Esophagus (tissue), 2 donors: ENCODE measurements at regions not wholly inside any gene's neighbourhood (a gene's known extent, or its start where the extent isn't known, plus 50 kb on each side); places are given as distances from the start of the nearest gene placed in this dataset.

ENCODE experiments used
- H3K27ac ChIP-seq, 2 donors: one replicate each; pipeline ENCODE4 v1.5.1; 2013; ENCODE audit warnings: low read depth in 2 of 2, mild to moderate bottlenecking in 2 of 2, inconsistent platforms in 1 of 2, low read length in 1 of 2, moderate library complexity in 1 of 2
- H3K27me3 ChIP-seq, 2 donors: one replicate each; pipeline ENCODE4 v1.6.1; 2013; ENCODE audit warnings: low read length in 2 of 2, control low read depth in 1 of 2, mild to moderate bottlenecking in 1 of 2; ENCODE audit not compliant: insufficient read depth in 2 of 2, control insufficient read depth in 1 of 2
- H3K36me3 ChIP-seq, 2 donors: one replicate each; pipeline ENCODE4 v1.6.1; 2013; ENCODE audit warnings: low read length in 1 of 2; ENCODE audit not compliant: control insufficient read depth in 2 of 2, insufficient read depth in 2 of 2
- H3K4me1 ChIP-seq, 2 donors: one replicate each; pipeline ENCODE4 v1.6.1; 2013; ENCODE audit warnings: low read length in 1 of 2; ENCODE audit not compliant: control insufficient read depth in 2 of 2, insufficient read depth in 2 of 2
- H3K4me3 ChIP-seq, 2 donors: one replicate each; pipeline ENCODE4 v1.5.1; 2013; ENCODE audit warnings: low read length in 2 of 2, mild to moderate bottlenecking in 2 of 2, low read depth in 1 of 2, moderate library complexity in 1 of 2
- H3K9me3 ChIP-seq, 2 donors: one replicate each; pipeline ENCODE4 v1.6.1; 2013; ENCODE audit warnings: mild to moderate bottlenecking in 2 of 2, low read depth in 1 of 2, low read length in 1 of 2, moderate library complexity in 1 of 2; ENCODE audit not compliant: control insufficient read depth in 2 of 2, insufficient read depth in 1 of 2
- WGBS, 2 donors: extraction: QIAGEN DNeasy Blood & Tissue Kit; methylation state at CpG; one replicate each; pipeline ENCODE4 v1.1.7; 2013; 5-methylcytosine and 5-hydroxymethylcytosine counted together
- donor health status: healthy with polysubstance abuse.
- donor health status: Bipolar disorder and iron deficiency.

DNA sequence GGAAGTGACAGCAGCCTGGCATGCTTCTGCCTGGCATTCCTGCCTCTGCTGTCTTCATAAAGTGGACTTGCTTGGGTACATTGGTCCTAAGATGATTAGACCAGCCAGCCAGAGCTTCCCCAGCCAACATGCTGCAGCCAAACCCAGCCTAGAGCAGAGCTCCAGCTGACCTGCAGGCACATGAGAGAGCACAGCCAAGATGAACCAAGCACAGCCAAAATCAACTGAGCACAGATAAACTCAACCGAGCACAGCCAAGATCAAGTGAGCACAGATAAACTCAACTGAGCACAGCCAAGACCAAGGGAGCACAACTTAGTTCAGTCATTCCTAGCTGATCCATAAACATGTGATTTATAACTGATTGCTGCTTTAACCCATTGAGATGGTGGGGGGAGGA lies 266.5 kb downstream of the MSX2 start:
- WGBS, 2 donors: 45 to 50% methylated on average over 1 of the region's 1 CpG
- Histone ChIP-seq H3K36me3 (no peaks in the 10 kb centered on the region), H3K27ac (no peak overlapping the region)

DNA sequence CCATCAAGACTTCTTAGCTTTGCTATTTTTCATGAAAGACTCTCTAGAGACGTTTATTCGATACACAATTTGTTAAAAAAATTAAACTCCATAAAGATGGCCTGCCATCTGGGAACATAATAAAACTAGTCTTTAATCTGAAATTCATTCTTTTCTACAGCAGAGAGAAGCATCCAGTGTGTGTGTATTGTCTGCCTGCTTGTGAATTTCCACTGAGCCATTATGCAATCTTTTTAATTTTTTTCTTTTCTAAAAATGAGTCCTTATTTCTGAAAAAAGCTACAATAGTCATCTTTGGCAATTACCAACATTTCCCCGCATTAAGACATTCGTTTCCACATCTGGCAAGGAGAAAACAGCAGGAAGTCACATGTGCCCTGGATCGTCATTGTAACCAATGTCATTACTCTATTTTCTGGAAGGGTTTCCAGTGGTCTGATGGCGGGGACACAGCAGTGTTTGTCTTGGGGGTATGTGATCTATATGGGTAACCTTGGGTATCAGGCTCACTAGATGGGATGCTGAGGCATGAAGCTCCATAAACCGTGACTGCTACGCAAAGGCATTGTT lies 263.1 kb downstream of the MSX2 start:
- Histone ChIP-seq H3K4me1 (no peaks in the 10 kb centered on the region), H3K9me3 (peaks cover 0 to 3% of the 10 kb centered on the region in 2 donors), H3K27ac (no peak overlapping the region), H3K36me3 (no peaks in the 10 kb centered on the region), H3K4me3 (no peak overlapping the region), H3K27me3 (no peaks in the 10 kb centered on the region)
- WGBS, 2 donors: 70 to 75% methylated on average over 8 of the region's 8 CpGs

More for the DNA sequence above, 266.5 kb downstream of the MSX2 start:
- H3K4me3 ChIP-seq: no peak overlapping the region
- H3K27me3 ChIP-seq: no peaks in the 10 kb centered on the region
- no peaks in the 10 kb centered on the region for H3K4me1 ChIP-seq
- H3K9me3 ChIP-seq: peaks cover 0 to 3% of the 10 kb centered on the region in 2 donors

DNA sequence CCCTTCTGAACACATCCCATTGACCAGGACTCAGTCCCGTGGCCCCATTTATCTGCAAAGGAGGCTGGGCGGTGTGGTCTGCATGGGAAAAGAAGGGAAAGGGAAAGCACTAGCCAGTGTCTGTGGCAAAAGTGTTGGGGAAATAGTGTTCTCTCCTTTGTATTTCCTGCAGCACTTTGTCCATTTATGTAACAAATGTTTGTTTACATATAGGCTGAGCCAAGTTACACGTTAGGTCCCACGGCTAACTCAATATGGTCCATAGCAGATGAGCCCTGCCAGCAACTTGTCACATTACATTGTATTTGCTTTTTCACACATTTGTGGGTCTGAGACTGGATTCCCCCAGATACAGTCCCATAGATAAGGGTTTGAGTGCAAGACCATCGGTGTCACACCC lies 260.5 kb downstream of the MSX2 start:
- Histone ChIP-seq H3K9me3 (no peaks in the 10 kb centered on the region), H3K27me3 (peaks cover 0 to 2% of the 10 kb centered on the region in 2 donors), H3K4me3 (no peak overlapping the region), H3K27ac (no peak overlapping the region), H3K36me3 (no peaks in the 10 kb centered on the region), H3K4me1 (no peaks in the 10 kb centered on the region)
- 74 to 83% methylated on average over 5 of the region's 5 CpGs for WGBS, 2 donors

DNA sequence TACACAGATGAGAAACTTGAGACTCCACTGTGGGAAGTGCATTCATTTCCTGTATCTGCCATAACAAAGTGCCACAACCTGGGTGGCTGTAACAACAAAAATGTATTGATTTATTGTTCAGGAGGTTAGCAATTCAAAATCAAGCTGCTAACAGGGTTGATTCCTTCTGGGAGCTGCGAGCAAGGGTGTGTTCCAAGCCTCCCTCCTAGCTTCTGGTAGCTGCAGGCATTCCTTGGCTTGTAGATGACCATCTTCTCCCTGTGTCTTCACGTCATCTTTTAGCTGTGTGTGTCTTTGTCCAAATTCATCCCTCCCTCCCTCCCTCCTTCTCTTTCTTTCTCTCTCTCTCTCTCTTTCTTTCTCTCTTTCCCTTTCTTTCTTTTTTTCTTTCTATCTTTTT lies 258.1 kb downstream of the MSX2 start:
- H3K4me1 ChIP-seq: no peaks in the 10 kb centered on the region
- no peaks in the 10 kb centered on the region for H3K9me3 ChIP-seq
- H3K36me3 ChIP-seq: no peaks in the 10 kb centered on the region
- H3K27me3 ChIP-seq: peaks cover 0 to 2% of the 10 kb centered on the region in 2 donors
- no peak overlapping the region for H3K4me3 ChIP-seq
- WGBS, 2 donors: 50 to 67% methylated on average over 2 of the region's 2 CpGs
- H3K27ac ChIP-seq: no peak overlapping the region

DNA sequence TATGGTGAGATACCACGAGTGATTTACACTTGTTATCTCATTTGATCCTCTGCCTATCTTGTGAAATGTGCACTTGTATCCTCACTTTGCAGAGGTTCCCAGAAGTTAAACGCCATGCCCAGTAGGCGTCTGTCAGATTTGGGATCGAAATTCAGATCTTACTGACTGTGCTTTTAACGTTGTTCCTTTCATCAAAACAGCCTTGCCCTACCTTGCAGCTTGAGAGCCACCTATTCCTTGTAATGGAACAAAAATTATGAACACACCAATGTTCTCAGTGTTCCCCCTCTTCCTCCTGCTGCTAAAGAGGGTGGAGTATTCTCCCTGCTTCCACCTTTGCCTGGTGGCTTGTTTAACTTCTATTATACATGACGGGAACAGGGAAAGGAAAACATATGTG lies 257.0 kb downstream of the MSX2 start:
- 49 to 56% methylated on average over 6 of the region's 6 CpGs for WGBS, 2 donors
- Histone ChIP-seq H3K4me3 (no peak overlapping the region), H3K36me3 (no peaks in the 10 kb centered on the region), H3K9me3 (no peaks in the 10 kb centered on the region), H3K27me3 (peaks cover 0 to 2% of the 10 kb centered on the region in 2 donors), H3K4me1 (no peaks in the 10 kb centered on the region), H3K27ac (no peak overlapping the region)

DNA sequence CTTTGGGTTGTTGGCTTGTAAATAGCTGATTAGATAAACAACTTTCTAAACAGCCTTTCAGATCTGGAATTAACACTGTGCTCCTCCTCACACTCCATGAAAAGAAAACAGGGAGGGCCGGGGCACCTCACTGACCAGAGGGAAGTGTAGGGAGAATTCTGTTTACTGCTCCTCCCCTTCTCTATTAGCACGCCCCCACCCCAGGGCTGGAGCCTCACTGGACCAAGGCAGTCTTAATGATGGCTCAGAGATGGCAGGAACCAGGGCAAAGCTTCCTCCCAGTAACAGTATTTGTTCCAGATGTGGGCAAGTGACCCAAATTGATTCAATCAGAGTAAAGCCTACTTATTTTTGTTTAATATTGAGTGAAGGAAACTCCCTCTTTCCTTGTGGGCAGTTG lies 256.6 kb downstream of the MSX2 start:
- H3K4me3 ChIP-seq: no peak overlapping the region
- peaks cover 0 to 2% of the 10 kb centered on the region in 2 donors for H3K27me3 ChIP-seq
- no peaks in the 10 kb centered on the region for H3K4me1 ChIP-seq
- no peaks in the 10 kb centered on the region for H3K9me3 ChIP-seq
- no peaks in the 10 kb centered on the region for H3K36me3 ChIP-seq
- WGBS, 2 donors: 61 to 75% methylated on average over 2 of the region's 2 CpGs
- no peak overlapping the region for H3K27ac ChIP-seq

DNA sequence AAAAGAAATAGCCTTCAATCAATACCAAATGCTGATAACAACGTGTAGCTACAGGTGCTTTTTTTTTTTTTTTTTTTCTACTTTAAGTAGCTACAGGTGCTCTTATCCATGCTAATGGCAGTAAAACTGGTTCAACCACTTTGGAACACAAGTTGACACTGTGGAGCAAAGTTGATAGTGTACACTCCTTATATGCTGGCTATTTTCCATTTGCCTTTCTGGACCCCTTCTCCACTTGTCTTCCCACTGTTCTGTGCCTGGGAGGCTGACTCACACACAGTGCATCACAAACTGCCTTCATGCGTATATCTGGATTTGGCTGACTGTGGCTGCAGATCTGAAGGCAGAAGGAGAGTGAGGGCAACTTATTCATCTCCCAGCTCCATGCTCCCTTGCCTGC lies 247.9 kb downstream of the MSX2 start:
- H3K27me3 ChIP-seq: no peaks in the 10 kb centered on the region
- no peaks in the 10 kb centered on the region for H3K9me3 ChIP-seq
- H3K27ac ChIP-seq: no peak overlapping the region
- H3K4me3 ChIP-seq: no peak overlapping the region
- no peaks in the 10 kb centered on the region for H3K36me3 ChIP-seq
- 31 to 35% methylated on average over 2 of the region's 2 CpGs for WGBS, 2 donors
- peaks cover 0 to 4% of the 10 kb centered on the region in 2 donors for H3K4me1 ChIP-seq

DNA sequence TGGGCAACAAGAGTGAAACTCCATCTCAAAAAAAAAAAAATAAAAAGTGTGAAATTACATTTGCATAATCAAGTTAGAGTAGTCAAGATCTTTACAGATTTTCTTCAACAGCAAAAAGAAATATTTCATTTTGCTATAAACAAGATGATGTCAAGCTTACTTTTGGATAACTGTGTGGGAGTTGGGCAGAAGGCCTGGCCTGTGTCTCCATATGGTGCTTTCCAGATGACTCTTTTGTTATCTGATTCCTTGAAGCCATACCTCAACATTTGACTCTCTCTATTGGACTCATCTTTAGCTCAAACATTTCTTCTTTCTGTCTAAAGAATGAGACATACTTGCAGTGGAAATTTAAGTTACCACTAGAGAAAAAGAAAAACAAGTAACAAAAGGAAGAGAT lies 246.8 kb downstream of the MSX2 start:
- Histone ChIP-seq H3K36me3 (no peaks in the 10 kb centered on the region), H3K9me3 (no peaks in the 10 kb centered on the region), H3K4me3 (no peak overlapping the region), H3K4me1 (peaks cover 0 to 4% of the 10 kb centered on the region in 2 donors), H3K27ac (no peak overlapping the region), H3K27me3 (no peaks in the 10 kb centered on the region)

DNA sequence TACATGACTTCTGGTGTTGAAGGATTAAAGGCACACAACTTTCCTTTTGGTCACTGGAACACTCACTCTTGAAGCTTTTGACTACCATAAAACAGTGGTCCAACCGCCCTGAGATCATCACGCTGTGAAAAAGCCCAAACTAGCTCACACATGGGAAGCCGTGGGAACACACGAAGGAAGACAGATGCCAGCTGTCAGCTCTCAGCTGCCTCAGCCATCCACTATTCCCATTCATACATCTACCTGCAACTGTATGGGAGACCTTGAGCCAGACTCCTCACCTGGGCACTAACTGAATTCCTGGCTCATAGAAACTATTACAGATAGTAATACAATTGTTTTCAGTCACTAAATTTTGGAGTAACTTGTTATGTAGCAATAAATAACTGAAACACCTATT lies 246.1 kb downstream of the MSX2 start:
- H3K27ac ChIP-seq: no peak overlapping the region
- peaks cover 0 to 4% of the 10 kb centered on the region in 2 donors for H3K4me1 ChIP-seq
- whole genome bisulfite sequencing, 2 donors: 80 to 87% methylated on average over 4 of the region's 4 CpGs
- no peaks in the 10 kb centered on the region for H3K27me3 ChIP-seq
- H3K4me3 ChIP-seq: no peak overlapping the region
- no peaks in the 10 kb centered on the region for H3K36me3 ChIP-seq
- no peaks in the 10 kb centered on the region for H3K9me3 ChIP-seq

DNA sequence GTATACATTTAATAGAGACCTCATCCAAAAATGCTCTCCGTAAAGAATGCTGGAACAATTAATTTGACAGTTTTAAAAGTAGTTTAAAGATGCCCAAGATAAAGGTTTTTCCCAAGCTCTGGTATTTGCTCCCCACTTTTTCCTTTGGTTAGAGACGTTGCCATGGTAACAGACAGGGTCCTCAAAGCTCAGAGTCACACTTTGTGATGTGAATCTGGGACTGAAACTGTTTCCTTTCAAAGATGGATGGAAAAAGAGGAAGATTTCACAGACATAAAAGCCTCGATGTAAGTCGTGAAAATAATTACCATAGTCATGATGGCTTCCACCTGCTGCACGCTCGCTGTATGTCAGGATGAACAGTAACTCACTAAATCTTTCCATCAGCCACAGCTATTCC lies 229.5 kb downstream of the MSX2 start:
- 64 to 69% methylated on average over 6 of the region's 6 CpGs for WGBS, 2 donors

More for the DNA sequence above, 229.5 kb downstream of the MSX2 start:
- Histone ChIP-seq H3K27me3 (peaks cover 0 to 2% of the 10 kb centered on the region in 2 donors), H3K36me3 (no peaks in the 10 kb centered on the region), H3K9me3 (no peaks in the 10 kb centered on the region), H3K27ac (no peak overlapping the region), H3K4me1 (no peaks in the 10 kb centered on the region), H3K4me3 (no peak overlapping the region)
